Mesendoderm (in vitro differentiated cells): ENCODE measurements at regions not wholly inside any gene's neighbourhood (a gene's known extent, or its start where the extent isn't known, plus 50 kb on each side); places are given as distances from the start of the nearest gene placed in this dataset.
A peak's percentile ranks its signal among the peaks of the same experiment; 100 is the strongest.

Experiments
- DNase-seq: peaks from one replicate; pipeline ENCODE4 v3.0.0; 2013
- H2AK5ac ChIP-seq: 2 replicates; pipeline ENCODE4 v1.6.1; 2013; ENCODE audit warnings: low read length, inconsistent platforms
- H2BK120ac ChIP-seq: 2 replicates; pipeline ENCODE4 v1.6.1; 2013; ENCODE audit warnings: low read depth, mild to moderate bottlenecking, low read length, moderate library complexity, mixed read lengths
- H2BK15ac ChIP-seq: replicated peaks from 2 replicates; pipeline ENCODE4 v1.6.1; 2013; ENCODE audit warnings: low read depth, mild to moderate bottlenecking, moderate library complexity
- H2BK5ac ChIP-seq: 2 replicates; pipeline ENCODE4 v1.6.1; 2013; ENCODE audit warnings: low read length, inconsistent platforms
- H3K18ac ChIP-seq: 2 replicates; pipeline ENCODE4 v1.6.1; 2013; ENCODE audit warnings: mild to moderate bottlenecking, low read length, mixed read lengths
- H3K23ac ChIP-seq: one replicate; pipeline ENCODE4 v1.6.1; 2013; ENCODE audit warnings: low read length
- H3K27ac ChIP-seq: 2 replicates; pipeline ENCODE4 v1.5.1; 2013; ENCODE audit warnings: low read depth, mild to moderate bottlenecking, inconsistent platforms, low read length, moderate library complexity
- H3K27me3 ChIP-seq: 2 replicates; pipeline ENCODE4 v1.6.1; 2013; ENCODE audit warnings: low read length, control low read depth, mild to moderate bottlenecking, inconsistent platforms; ENCODE audit not compliant: insufficient read depth, poor library complexity
- H3K36me3 ChIP-seq: 2 replicates; pipeline ENCODE4 v1.6.1; 2013; ENCODE audit warnings: low read length, inconsistent platforms; ENCODE audit not compliant: control insufficient read depth, insufficient read depth
- H3K4ac ChIP-seq: one replicate; pipeline ENCODE4 v1.6.1; 2013; ENCODE audit warnings: low read depth, mild to moderate bottlenecking, low read length, moderate library complexity
- H3K4me1 ChIP-seq: 2 replicates; pipeline ENCODE4 v1.6.1; 2013; ENCODE audit warnings: low read depth, low read length, inconsistent platforms; ENCODE audit not compliant: control insufficient read depth
- H3K4me2 ChIP-seq: 2 replicates; pipeline ENCODE4 v1.6.1; 2013; ENCODE audit warnings: low read length
- H3K4me3 ChIP-seq: 2 replicates; pipeline ENCODE4 v1.5.1; 2013; ENCODE audit warnings: mild to moderate bottlenecking, low read length
- H3K56ac ChIP-seq: one replicate; pipeline ENCODE4 v1.6.1; 2013; ENCODE audit warnings: low read length
- H3K79me1 ChIP-seq: 2 replicates; pipeline ENCODE4 v1.6.1; 2013; ENCODE audit warnings: low read length, inconsistent platforms
- H3K79me2 ChIP-seq: 2 replicates; pipeline ENCODE4 v1.6.1; 2013; ENCODE audit warnings: mild to moderate bottlenecking, low read length; ENCODE audit not compliant: control insufficient read depth, insufficient read depth
- H3K9ac ChIP-seq: 2 replicates; pipeline ENCODE4 v1.6.1; 2013; ENCODE audit warnings: low read length, inconsistent platforms
- H4K5ac ChIP-seq: one replicate; pipeline ENCODE4 v1.6.1; 2013; ENCODE audit warnings: low read length
- H4K8ac ChIP-seq: one replicate; pipeline ENCODE4 v1.6.1; 2013; ENCODE audit warnings: low read depth, mild to moderate bottlenecking, control low read depth, low read length, moderate library complexity
- WGBS: extraction: QIAGEN DNeasy Blood & Tissue Kit; methylation state at CpG from one replicate; pipeline ENCODE4 v1.1.7; 2013; ENCODE audit warnings: low lambda C conversion rate, missing lambda C conversion rate; ENCODE audit not compliant: insufficient coverage; ENCODE audit errors: extremely low coverage; 5-methylcytosine and 5-hydroxymethylcytosine counted together

GRCh38 chr3:111323019-111323418, 219.0 kb upstream of the CD96 start:
- Histone ChIP-seq H3K9ac (no peak overlapping the region), H3K79me1 (no peaks in the 10 kb centered on the region), H2BK15ac (no peak overlapping the region), H4K8ac (no peak overlapping the region), H2AK5ac (no peak overlapping the region), H3K36me3 (no peaks in the 10 kb centered on the region), H2BK120ac (peak overlapping the region; percentile 45), H4K5ac (no peak overlapping the region), H3K4ac (no peak overlapping the region), H3K27me3 (no peaks in the 10 kb centered on the region), H3K4me2 (no peak overlapping the region), H3K27ac (no peak overlapping the region), H3K56ac (no peak overlapping the region), H2BK5ac (no peak overlapping the region), H3K4me3 (no peak overlapping the region), H3K4me1 (no peaks in the 10 kb centered on the region), H3K18ac (no peak overlapping the region), H3K23ac (no peak overlapping the region), H3K79me2 (no peaks in the 10 kb centered on the region)
- DNase-seq = no peak
- no CpG with 5 or more reads among the region's 3 CpGs for WGBS

- no peak overlapping the region for H2BK15ac ChIP-seq
- no peak for DNase-seq
- no peak overlapping the region for H3K18ac ChIP-seq
- H4K8ac ChIP-seq = no peak overlapping the region
- no peak overlapping the region for H3K9ac ChIP-seq
- H3K27me3 ChIP-seq = no peaks in the 10 kb centered on the region
- H2BK5ac ChIP-seq = no peak overlapping the region
- H3K4ac ChIP-seq = no peak overlapping the region
- H3K4me3 ChIP-seq = no peak overlapping the region
- no CpG with 5 or more reads among the region's 2 CpGs for WGBS
- no peaks in the 10 kb centered on the region for H3K36me3 ChIP-seq
- H4K5ac ChIP-seq = no peak overlapping the region
- H3K4me2 ChIP-seq = no peak overlapping the region
- no peak overlapping the region for H2AK5ac ChIP-seq
- H3K23ac ChIP-seq = no peak overlapping the region
- no peaks in the 10 kb centered on the region for H3K79me2 ChIP-seq
- no peak overlapping the region for H2BK120ac ChIP-seq
- H3K4me1 ChIP-seq = no peaks in the 10 kb centered on the region
- H3K79me1 ChIP-seq = no peaks in the 10 kb centered on the region
- H3K56ac ChIP-seq = no peak overlapping the region
- H3K27ac ChIP-seq = no peak overlapping the region
These were observed 217.8 kb upstream of the CD96 start for GRCh38 chr3:111324151-111324550.

GRCh38 chr3:111324645-111325044, 217.4 kb upstream of the CD96 start:
- Histone ChIP-seq H3K27ac (no peak overlapping the region), H3K4me2 (no peak overlapping the region), H3K56ac (no peak overlapping the region), H3K18ac (no peak overlapping the region), H3K27me3 (no peaks in the 10 kb centered on the region), H2BK120ac (no peak overlapping the region), H3K9ac (no peak overlapping the region), H3K4me1 (no peaks in the 10 kb centered on the region), H2BK5ac (no peak overlapping the region), H4K5ac (no peak overlapping the region), H3K36me3 (no peaks in the 10 kb centered on the region), H3K79me2 (no peaks in the 10 kb centered on the region), H2BK15ac (no peak overlapping the region), H3K79me1 (no peaks in the 10 kb centered on the region), H3K4me3 (no peak overlapping the region), H2AK5ac (no peak overlapping the region), H4K8ac (no peak overlapping the region), H3K4ac (no peak overlapping the region), H3K23ac (no peak overlapping the region)
- WGBS = no CpG with 5 or more reads among the region's 1 CpG
- no peak for DNase-seq

GRCh38 chr3:111325160-111325718, 216.8 kb upstream of the CD96 start:
- Histone ChIP-seq H4K5ac (no peak overlapping the region), H3K23ac (no peak overlapping the region), H2BK15ac (no peak overlapping the region), H4K8ac (no peak overlapping the region), H3K56ac (no peak overlapping the region), H3K27ac (no peak overlapping the region), H3K79me1 (no peaks in the 10 kb centered on the region), H3K9ac (no peak overlapping the region), H2BK5ac (no peak overlapping the region), H3K4me3 (no peak overlapping the region), H2BK120ac (no peak overlapping the region), H3K27me3 (no peaks in the 10 kb centered on the region), H3K4me2 (no peak overlapping the region), H3K36me3 (no peaks in the 10 kb centered on the region), H3K18ac (no peak overlapping the region), H3K4ac (no peak overlapping the region), H3K4me1 (no peaks in the 10 kb centered on the region), H3K79me2 (no peaks in the 10 kb centered on the region), H2AK5ac (no peak overlapping the region)
- no CpG with 5 or more reads among the region's 4 CpGs for WGBS
- DNase-seq = no peak

GRCh38 chr3:111326144-111326995, 215.6 kb upstream of the CD96 start:
- H3K9ac ChIP-seq = no peak overlapping the region
- no peaks in the 10 kb centered on the region for H3K27me3 ChIP-seq
- H3K36me3 ChIP-seq = no peaks in the 10 kb centered on the region
- no peak overlapping the region for H3K4ac ChIP-seq
- H3K56ac ChIP-seq = no peak overlapping the region
- no peak overlapping the region for H2BK5ac ChIP-seq
- no peaks in the 10 kb centered on the region for H3K4me1 ChIP-seq
- H2BK15ac ChIP-seq = no peak overlapping the region
- no peak overlapping the region for H2AK5ac ChIP-seq
- no peak overlapping the region for H3K4me3 ChIP-seq
- H2BK120ac ChIP-seq = no peak overlapping the region
- no peak overlapping the region for H3K23ac ChIP-seq
- no peak overlapping the region for H3K18ac ChIP-seq
- no peak overlapping the region for H3K4me2 ChIP-seq
- H3K27ac ChIP-seq = no peak overlapping the region
- WGBS = no CpG with 5 or more reads among the region's 4 CpGs
- H3K79me2 ChIP-seq = no peaks in the 10 kb centered on the region
- DNase-seq = no peak
- no peak overlapping the region for H4K5ac ChIP-seq
- no peak overlapping the region for H4K8ac ChIP-seq
- H3K79me1 ChIP-seq = no peaks in the 10 kb centered on the region
